ENCODE measurements at regions not wholly inside any gene's neighbourhood (a gene's known extent, or its start where the extent isn't known, plus 50 kb on each side); places are given as distances from the start of the nearest gene placed in this dataset.

GRCh38 chr1:56145581-56145980, 433.8 kb downstream of the PLPP3 start:
- no peaks in the 10 kb centered on the region for H3K79me2 ChIP-seq (ENCODE audit: control insufficient read depth in 1 of 2, insufficient read depth in 2 of 2, low read length in 2 of 2)
- H3K23ac ChIP-seq (ENCODE audit: insufficient read length), result no peak overlapping the region
- no peak overlapping the region for H3K56ac ChIP-seq (replicated peaks; ENCODE audit: insufficient read length, low read depth, low read length)
- H2BK5ac ChIP-seq (ENCODE audit: low read depth, low read length), result no peak overlapping the region
- no peak overlapping the region for H2BK12ac ChIP-seq (ENCODE audit: low read depth, low read length)
- no peak overlapping the region for H3K4me3 ChIP-seq (ENCODE audit: extremely low read depth in 1 of 4, insufficient read depth in 2 of 4, low read depth in 3 of 4, low read length in 4 of 4)
- no peak overlapping the region for H3K4me2 ChIP-seq (ENCODE audit: insufficient read depth in 1 of 2, low read depth in 2 of 2, low read length in 2 of 2)
- H2BK120ac ChIP-seq (replicated peaks; ENCODE audit: low read depth, low read length), result no peak overlapping the region
- H3K79me1 ChIP-seq (ENCODE audit: low read depth, low read length), result no peaks in the 10 kb centered on the region
- H2AFZ ChIP-seq (ENCODE audit: low read length), result no peak overlapping the region
- H3K23me2 ChIP-seq (ENCODE audit: low read depth, low read length), result no peaks in the 10 kb centered on the region
- no peak overlapping the region for H2BK20ac ChIP-seq (ENCODE audit: low read length)
- H2AK5ac ChIP-seq (ENCODE audit: low read depth, low read length), result no peak overlapping the region
- ChIA-PET POLR2A (ENCODE audit: partially characterized antibody) (interaction anchor here (0.6 kb wide), 1 partner anchor 56 kb away, joined by 4 read pairs; no protein-coding TSS in a partner anchor), CTCF (ENCODE audit: partially characterized antibody) (interaction anchor here (0.9 to 1.3 kb wide), 3 partner anchors 44 to 861 kb away, joined by 3 to 6 read pairs (median 3); no protein-coding TSS in a partner anchor)
- no peak overlapping the region for H3K14ac ChIP-seq (ENCODE audit: insufficient read length)
- no peak for DNase-seq (ENCODE audit: low read depth in 1 of 2, low spot score in 2 of 2)
- no peaks in the 10 kb centered on the region for H3K36me3 ChIP-seq (ENCODE audit: control insufficient read depth in 2 of 4, insufficient read depth in 4 of 4, low read length in 3 of 4)
- FAIRE-seq, result no peak
- peaks cover 0 to 2% (median 0%) of the 10 kb centered on the region in 4 experiments; a peak in 2 of 7 replicates for H3K27me3 ChIP-seq (replicated peaks in 1 of 4; ENCODE audit: control insufficient read depth in 3 of 4, extremely low read depth in 1 of 4, insufficient read depth in 3 of 4, low read length in 3 of 4)
- no peak overlapping the region for H3K9ac ChIP-seq (replicated peaks in 1 of 4; ENCODE audit: extremely low read depth in 1 of 4, low read depth in 3 of 4, low read length in 3 of 4)
- no peaks in the 10 kb centered on the region for H3K4me1 ChIP-seq (replicated peaks in 1 of 4; ENCODE audit: control insufficient read depth in 3 of 4, insufficient read depth in 4 of 4, low read length in 3 of 4)
- H4K5ac ChIP-seq (ENCODE audit: insufficient read length, low read depth, low read length), result no peak overlapping the region
- no peak overlapping the region for H3K4ac ChIP-seq (replicated peaks; ENCODE audit: insufficient read length, low read depth, low read length)
- no peak overlapping the region for H2BK15ac ChIP-seq (ENCODE audit: low read length)
- H4K91ac ChIP-seq (replicated peaks; ENCODE audit: insufficient read length, low read length), result no peak overlapping the region
- no peak overlapping the region for H3K18ac ChIP-seq (ENCODE audit: extremely low read depth, low read length)
- H4K8ac ChIP-seq (ENCODE audit: extremely low read depth, insufficient read depth, low read length), result no peak overlapping the region
- no peak overlapping the region for H3K27ac ChIP-seq (ENCODE audit: low read depth, low read length)
- 100% methylated on average over 1 of the region's 1 CpG; no CpG with 5 or more reads in 1 of the 2 experiments for WGBS, 2 experiments (ENCODE audit: extremely low coverage in 1 of 2, insufficient coverage in 1 of 2, insufficient read length in 1 of 2, insufficient replicate concordance in 2 of 2, low coverage in 1 of 2, low lambda C conversion rate in 2 of 2, missing lambda C conversion rate in 1 of 2)
- H3K9me3 ChIP-seq (ENCODE audit: insufficient read depth in 2 of 2, low read depth in 1 of 2, low read length in 1 of 2), result no peaks in the 10 kb centered on the region
- no peaks in the 10 kb centered on the region for H4K20me1 ChIP-seq (replicated peaks in 1 of 2; ENCODE audit: control insufficient read depth in 1 of 2, insufficient read depth in 2 of 2, low read length in 2 of 2)
- TF ChIP-seq CTBP2 (IDR thresholded peaks at IDR 0.05; ENCODE audit: borderline replicate concordance, insufficient read depth, insufficient read length, low read length) (no peak), KDM1A (IDR thresholded peaks at IDR 0.05; ENCODE audit: borderline replicate concordance, low read length) (no peak), SP2 (IDR thresholded peaks at IDR 0.05; ENCODE audit: low read length) (no peak), MAX (IDR thresholded peaks at IDR 0.05) (no peak), JUN (IDR thresholded peaks at IDR 0.05; ENCODE audit: low read depth, low read length) (no peak), EGR1 (IDR thresholded peaks at IDR 0.05; ENCODE audit: borderline replicate concordance, low read depth, low read length) (no peak), CREB1 (IDR thresholded peaks at IDR 0.05) (no peak), TCF12 (IDR thresholded peaks at IDR 0.05; ENCODE audit: low read depth, low read length) (no peak)
